HG02571 (cell line): ENCODE measurements at regions not wholly inside any gene's neighbourhood (a gene's known extent, or its start where the extent isn't known, plus 50 kb on each side); places are given as distances from the start of the nearest gene placed in this dataset.
"Not testable (repeated sequence)": the region's sequence is repeated elsewhere in the genome, so short reads cannot be mapped to it uniquely, and the experiment has no call there.

Source experiments
- ATAC-seq: cut with Tn5 transposase; IDR thresholded peaks from one replicate; pipeline ENCODE4 v1.9.1; 2021; ENCODE audit warnings: mild to moderate bottlenecking, moderate library complexity; ENCODE audit not compliant: unreplicated experiment

GRCh38 chr3:34046154-34046553 is 247.7 kb downstream of the PDCD6IP start:
- ATAC-seq, result no peak

GRCh38 chr3:34053626-34054025 is 255.2 kb downstream of the PDCD6IP start:
- no peak for ATAC-seq

- ATAC-seq, result peak; percentile 16
Measured at GRCh38 chr3:34056181-34056910, 257.9 kb downstream of the PDCD6IP start.

- ATAC-seq, result peak; percentile 96
Measured at GRCh38 chr3:34056951-34057390, 258.5 kb downstream of the PDCD6IP start.

- not testable (repeated sequence) for ATAC-seq
Measured at GRCh38 chr3:34060995-34061394, 262.6 kb downstream of the PDCD6IP start.

GRCh38 chr3:34065901-34066300 is 267.5 kb downstream of the PDCD6IP start:
- ATAC-seq, result no peak

- no peak for ATAC-seq
Measured at GRCh38 chr3:34066328-34066727, 267.9 kb downstream of the PDCD6IP start.

- no peak for ATAC-seq
Measured at GRCh38 chr3:34066999-34067398, 268.6 kb downstream of the PDCD6IP start.

- no peak for ATAC-seq
Measured at GRCh38 chr3:34067536-34068051, 269.2 kb downstream of the PDCD6IP start.

GRCh38 chr3:34068505-34068904 is 270.1 kb downstream of the PDCD6IP start:
- ATAC-seq, result no peak

- peak; percentile 32 for ATAC-seq
Measured at GRCh38 chr3:34070831-34071585, 272.6 kb downstream of the PDCD6IP start.

GRCh38 chr3:34072297-34072696 is 273.9 kb downstream of the PDCD6IP start:
- ATAC-seq, result no peak

GRCh38 chr3:34073111-34073510 is 274.7 kb downstream of the PDCD6IP start:
- ATAC-seq, result no peak

- ATAC-seq, result no peak
Measured at GRCh38 chr3:34073961-34074360, 275.5 kb downstream of the PDCD6IP start.

GRCh38 chr3:34075975-34076374 is 277.5 kb downstream of the PDCD6IP start:
- no peak for ATAC-seq

GRCh38 chr3:34077417-34078195 is 279.2 kb downstream of the PDCD6IP start:
- ATAC-seq, result peak; percentile 41

GRCh38 chr3:34078418-34078817 is 280.0 kb downstream of the PDCD6IP start:
- ATAC-seq, result no peak

- ATAC-seq, result not testable (repeated sequence)
Measured at GRCh38 chr3:34079849-34080248, 281.4 kb downstream of the PDCD6IP start.

GRCh38 chr3:34090379-34090778 is 291.9 kb downstream of the PDCD6IP start:
- ATAC-seq, result not testable (repeated sequence)

- no peak for ATAC-seq
Measured at GRCh38 chr3:34090876-34091275, 292.4 kb downstream of the PDCD6IP start.

GRCh38 chr3:34094280-34094679 is 295.9 kb downstream of the PDCD6IP start:
- not testable (repeated sequence) for ATAC-seq
